WERI-Rb-1 (cell line): ENCODE measurements at regions not wholly inside any gene's neighbourhood (a gene's known extent, or its start where the extent isn't known, plus 50 kb on each side); places are given as distances from the start of the nearest gene placed in this dataset.
"Not testable (repeated sequence)": the region's sequence is repeated elsewhere in the genome, so short reads cannot be mapped to it uniquely, and the experiment has no call there.

ENCODE experiments used
- DNase-seq: peaks from one replicate; pipeline ENCODE4 v3.0.0-alpha.2; 2020
- H3K27ac ChIP-seq: fragments of 250-450 bp; sonication (Bioruptor Pico); 2 replicates; pipeline ENCODE4 v1.5.1; 2020; ENCODE audit warnings: mild to moderate bottlenecking, moderate library complexity
- H3K27me3 ChIP-seq: fragments of 250-450 bp; sonication (Bioruptor Pico); 2 replicates; pipeline ENCODE4 v1.5.1; 2021; ENCODE audit warnings: mild to moderate bottlenecking, low read depth, moderate library complexity; ENCODE audit not compliant: insufficient read depth, severe bottlenecking
- H3K36me3 ChIP-seq: fragments of 250-450 bp; sonication (Bioruptor Pico); 2 replicates; pipeline ENCODE4 v1.5.1; 2020; ENCODE audit warnings: mild to moderate bottlenecking, moderate library complexity
- H3K4me3 ChIP-seq: 2 replicates; pipeline ENCODE4 v1.5.1; 2011; ENCODE audit warnings: low read depth, mild to moderate bottlenecking, control low read depth, low read length
- H3K9me3 ChIP-seq: fragments of 250-450 bp; sonication (Bioruptor Pico); 2 replicates; pipeline ENCODE4 v1.5.1; 2021; ENCODE audit warnings: mild to moderate bottlenecking, moderate library complexity; ENCODE audit not compliant: severe bottlenecking
- TF ChIP-seq, protein P1 (sequence below): IDR thresholded peaks from 2 replicates; pipeline ENCODE4 v1.5.1; 2011; ENCODE audit warnings: low read depth, mild to moderate bottlenecking, control low read depth, inconsistent platforms, low read length

- no peak for DNase-seq
Measured at GRCh38 chr21:14646893-14647292, 100.8 kb upstream of the SAMSN1 start.

DNA sequence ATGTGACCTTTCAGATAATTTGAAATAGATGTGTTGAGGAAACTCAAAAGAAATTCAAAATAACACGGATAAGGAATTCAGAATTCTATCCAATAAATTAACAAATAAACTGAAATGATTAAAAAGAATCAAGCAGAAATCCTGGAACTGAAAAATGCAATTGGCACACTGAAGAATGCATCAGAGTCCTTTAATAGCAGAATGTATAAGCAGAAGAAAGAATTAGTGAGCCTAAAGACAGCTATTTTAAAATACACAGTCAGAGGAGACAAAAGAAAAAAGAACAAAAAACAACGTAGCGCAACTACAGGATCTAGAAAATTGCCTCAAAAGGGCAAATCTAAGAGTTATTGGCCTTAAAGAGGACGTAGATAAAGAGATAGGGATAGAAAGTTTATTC, 99.6 kb upstream of the SAMSN1 start:
- no peaks in the 10 kb centered on the region for H3K27me3 ChIP-seq
- no peak overlapping the region for H3K27ac ChIP-seq
- TF ChIP-seq, protein P1, sequence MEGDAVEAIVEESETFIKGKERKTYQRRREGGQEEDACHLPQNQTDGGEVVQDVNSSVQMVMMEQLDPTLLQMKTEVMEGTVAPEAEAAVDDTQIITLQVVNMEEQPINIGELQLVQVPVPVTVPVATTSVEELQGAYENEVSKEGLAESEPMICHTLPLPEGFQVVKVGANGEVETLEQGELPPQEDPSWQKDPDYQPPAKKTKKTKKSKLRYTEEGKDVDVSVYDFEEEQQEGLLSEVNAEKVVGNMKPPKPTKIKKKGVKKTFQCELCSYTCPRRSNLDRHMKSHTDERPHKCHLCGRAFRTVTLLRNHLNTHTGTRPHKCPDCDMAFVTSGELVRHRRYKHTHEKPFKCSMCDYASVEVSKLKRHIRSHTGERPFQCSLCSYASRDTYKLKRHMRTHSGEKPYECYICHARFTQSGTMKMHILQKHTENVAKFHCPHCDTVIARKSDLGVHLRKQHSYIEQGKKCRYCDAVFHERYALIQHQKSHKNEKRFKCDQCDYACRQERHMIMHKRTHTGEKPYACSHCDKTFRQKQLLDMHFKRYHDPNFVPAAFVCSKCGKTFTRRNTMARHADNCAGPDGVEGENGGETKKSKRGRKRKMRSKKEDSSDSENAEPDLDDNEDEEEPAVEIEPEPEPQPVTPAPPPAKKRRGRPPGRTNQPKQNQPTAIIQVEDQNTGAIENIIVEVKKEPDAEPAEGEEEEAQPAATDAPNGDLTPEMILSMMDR, result no peak
- no peak overlapping the region for H3K4me3 ChIP-seq
- H3K36me3 ChIP-seq, result no peaks in the 10 kb centered on the region
- no peak for DNase-seq
- peaks cover 12% of the 10 kb centered on the region for H3K9me3 ChIP-seq

More at GRCh38 chr21:14646893-14647292, 100.8 kb upstream of the SAMSN1 start:
- no peaks in the 10 kb centered on the region for H3K36me3 ChIP-seq
- TF ChIP-seq, protein P1, result no peak
- no peak overlapping the region for H3K27ac ChIP-seq
- no peaks in the 10 kb centered on the region for H3K27me3 ChIP-seq
- peaks cover 12% of the 10 kb centered on the region for H3K9me3 ChIP-seq
- no peak overlapping the region for H3K4me3 ChIP-seq

- DNase-seq, result no peak
- no peak overlapping the region for H3K27ac ChIP-seq
- H3K36me3 ChIP-seq, result no peaks in the 10 kb centered on the region
- no peaks in the 10 kb centered on the region for H3K9me3 ChIP-seq
- TF ChIP-seq, protein P1, result no peak
- no peak overlapping the region for H3K4me3 ChIP-seq
- no peaks in the 10 kb centered on the region for H3K27me3 ChIP-seq
Measured at GRCh38 chr21:14632359-14632758, 86.2 kb upstream of the SAMSN1 start.

DNA sequence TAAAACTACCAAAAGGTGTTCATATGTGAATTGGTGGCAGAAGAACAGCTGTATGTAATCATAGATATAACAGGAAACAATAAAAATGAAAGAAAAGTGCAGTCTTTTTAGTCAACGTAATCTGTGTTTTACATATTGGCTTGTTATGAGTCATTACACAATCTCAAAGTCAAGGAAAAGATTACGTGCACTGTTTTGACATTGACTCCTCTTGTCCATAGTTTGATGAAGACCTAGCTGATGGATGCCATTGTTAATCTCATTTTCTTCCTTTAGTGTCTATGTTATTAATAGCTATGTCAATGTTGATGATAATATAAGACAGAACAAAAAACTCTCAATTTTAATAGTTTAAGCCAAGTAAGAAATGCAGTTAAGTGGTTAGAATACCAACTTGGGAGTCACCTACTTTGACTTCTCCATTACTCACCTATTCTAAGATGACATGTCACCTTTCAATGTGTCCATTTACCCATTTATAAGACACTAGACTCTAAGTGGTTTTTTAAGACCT, 84.5 kb upstream of the SAMSN1 start:
- Histone ChIP-seq H3K36me3 (no peaks in the 10 kb centered on the region), H3K27me3 (no peaks in the 10 kb centered on the region), H3K9me3 (peaks cover 3% of the 10 kb centered on the region), H3K4me3 (no peak overlapping the region), H3K27ac (no peak overlapping the region)
- no peak for DNase-seq
- TF ChIP-seq, protein P1, result no peak

- TF ChIP-seq, protein P1, result no peak
- no peaks in the 10 kb centered on the region for H3K27me3 ChIP-seq
- no peak overlapping the region for H3K27ac ChIP-seq
- H3K9me3 ChIP-seq, result peaks cover 3% of the 10 kb centered on the region
- no peak overlapping the region for H3K4me3 ChIP-seq
- DNase-seq, result no peak
- no peaks in the 10 kb centered on the region for H3K36me3 ChIP-seq
Measured at GRCh38 chr21:14629461-14629860, 83.3 kb upstream of the SAMSN1 start.

DNA sequence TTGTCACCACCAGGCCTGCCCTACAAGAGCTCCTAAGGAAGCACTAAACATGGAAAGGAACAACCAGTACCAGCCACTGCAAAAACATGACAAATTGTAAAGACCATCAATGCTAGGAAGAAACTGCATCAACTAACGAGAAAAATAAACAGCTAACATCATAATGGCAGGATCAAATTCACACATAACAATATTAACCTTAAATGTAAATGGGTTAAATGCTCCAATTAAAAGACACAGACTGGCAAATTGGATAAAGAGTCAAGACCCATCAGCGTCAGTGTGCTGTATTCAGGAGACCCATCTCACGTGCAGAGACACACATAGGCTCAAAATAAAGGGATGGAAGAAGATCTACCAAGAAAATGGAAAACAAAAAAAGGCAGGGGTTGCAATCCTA, 77.0 kb upstream of the SAMSN1 start:
- H3K27me3 ChIP-seq, H3K4me3 ChIP-seq, DNase-seq, H3K36me3 ChIP-seq, H3K27ac ChIP-seq: not testable (repeated sequence)
- peaks cover 15% of the 10 kb centered on the region for H3K9me3 ChIP-seq
